ENCODE measurements at regions not wholly inside any gene's neighbourhood (a gene's known extent, or its start where the extent isn't known, plus 50 kb on each side); places are given as distances from the start of the nearest gene placed in this dataset.

DNA sequence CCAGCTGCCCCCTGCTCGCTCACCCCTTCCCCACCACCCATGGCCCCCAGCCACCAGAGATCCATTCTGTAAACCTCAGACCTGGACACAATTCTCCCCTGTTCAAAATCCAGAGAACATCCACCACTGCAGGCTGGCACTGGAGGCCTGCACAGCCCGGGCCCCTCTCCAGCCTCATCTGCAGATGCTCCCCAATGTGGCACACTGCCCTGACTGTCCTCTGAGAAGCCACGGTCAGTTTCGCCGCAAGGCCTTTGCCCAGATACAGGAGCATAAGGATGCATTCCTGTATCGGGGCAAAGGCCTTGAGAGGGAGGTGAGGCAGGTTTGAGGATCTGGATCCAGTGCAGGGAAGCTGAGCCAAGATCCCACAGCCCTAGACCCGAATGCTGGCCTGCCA lies 175.4 kb upstream of the LINGO1 start:
- Histone ChIP-seq H3K4me1 (no peaks in the 10 kb centered on the region), H3K36me3 (no peaks in the 10 kb centered on the region), H3K9me3 (no peaks in the 10 kb centered on the region), H3K27me3 (no peaks in the 10 kb centered on the region), H3K27ac (no peak overlapping the region), H3K4me3 (no peak overlapping the region)
- no peak for DNase-seq (ENCODE audit: low spot score in 2 of 2)
- intact Hi-C loops (cut with DNase I): no loop called here
- TF ChIP-seq, protein P1, sequence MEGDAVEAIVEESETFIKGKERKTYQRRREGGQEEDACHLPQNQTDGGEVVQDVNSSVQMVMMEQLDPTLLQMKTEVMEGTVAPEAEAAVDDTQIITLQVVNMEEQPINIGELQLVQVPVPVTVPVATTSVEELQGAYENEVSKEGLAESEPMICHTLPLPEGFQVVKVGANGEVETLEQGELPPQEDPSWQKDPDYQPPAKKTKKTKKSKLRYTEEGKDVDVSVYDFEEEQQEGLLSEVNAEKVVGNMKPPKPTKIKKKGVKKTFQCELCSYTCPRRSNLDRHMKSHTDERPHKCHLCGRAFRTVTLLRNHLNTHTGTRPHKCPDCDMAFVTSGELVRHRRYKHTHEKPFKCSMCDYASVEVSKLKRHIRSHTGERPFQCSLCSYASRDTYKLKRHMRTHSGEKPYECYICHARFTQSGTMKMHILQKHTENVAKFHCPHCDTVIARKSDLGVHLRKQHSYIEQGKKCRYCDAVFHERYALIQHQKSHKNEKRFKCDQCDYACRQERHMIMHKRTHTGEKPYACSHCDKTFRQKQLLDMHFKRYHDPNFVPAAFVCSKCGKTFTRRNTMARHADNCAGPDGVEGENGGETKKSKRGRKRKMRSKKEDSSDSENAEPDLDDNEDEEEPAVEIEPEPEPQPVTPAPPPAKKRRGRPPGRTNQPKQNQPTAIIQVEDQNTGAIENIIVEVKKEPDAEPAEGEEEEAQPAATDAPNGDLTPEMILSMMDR (IDR thresholded peaks at IDR 0.05): no peak

DNA sequence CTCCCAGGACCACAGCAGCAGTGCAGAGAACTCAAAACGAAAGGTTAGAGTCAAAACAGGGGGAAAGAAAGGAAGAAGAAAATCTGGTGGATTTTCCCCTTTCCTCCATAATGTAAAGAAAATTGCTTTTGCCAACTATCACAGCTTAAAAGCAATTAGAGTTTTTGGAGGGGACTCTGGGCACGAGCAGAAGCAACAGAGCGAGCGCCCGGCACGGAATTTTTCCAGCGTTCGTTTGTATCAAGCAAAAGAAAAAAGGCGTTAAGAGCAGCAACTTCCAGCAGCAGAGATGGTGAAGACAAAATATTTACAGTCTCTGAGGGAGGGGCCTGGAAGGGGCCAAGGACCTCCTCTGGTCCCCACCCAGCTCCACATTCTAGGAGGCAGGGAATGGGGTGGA lies 174.9 kb upstream of the LINGO1 start:
- no peaks in the 10 kb centered on the region for H3K9me3 ChIP-seq
- intact Hi-C loops (cut with DNase I): no loop called here
- TF ChIP-seq, protein P1 (IDR thresholded peaks at IDR 0.05): no peak
- H3K27me3 ChIP-seq: no peaks in the 10 kb centered on the region
- no peaks in the 10 kb centered on the region for H3K4me1 ChIP-seq
- H3K36me3 ChIP-seq: no peaks in the 10 kb centered on the region
- no peak overlapping the region for H3K4me3 ChIP-seq
- DNase-seq (ENCODE audit: low spot score in 2 of 2): no peak
- no peak overlapping the region for H3K27ac ChIP-seq

DNA sequence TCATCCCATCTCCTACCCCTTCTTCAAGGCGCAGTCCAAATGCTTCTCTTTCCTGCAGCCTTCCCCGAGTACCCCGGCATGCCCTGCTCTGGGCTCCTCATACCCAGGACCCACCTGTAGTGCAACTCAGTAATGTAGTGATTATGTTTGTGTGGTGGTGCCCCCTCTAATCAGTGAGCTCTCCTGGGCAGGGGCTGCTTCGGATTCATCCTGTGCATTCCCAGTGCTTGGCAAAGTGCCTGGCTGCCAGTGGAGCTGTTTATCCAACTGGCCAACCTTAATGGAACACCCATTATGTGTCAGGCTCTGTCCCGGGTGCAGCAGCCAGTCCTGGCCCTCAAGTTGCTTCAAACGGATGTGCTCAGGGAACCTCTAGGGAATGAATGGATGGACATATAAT lies 174.4 kb upstream of the LINGO1 start:
- DNase-seq (ENCODE audit: low spot score in 2 of 2): no peak
- intact Hi-C loops (cut with DNase I): no loop called here
- Histone ChIP-seq H3K9me3 (no peaks in the 10 kb centered on the region), H3K4me3 (no peak overlapping the region), H3K27me3 (no peaks in the 10 kb centered on the region), H3K27ac (no peak overlapping the region), H3K36me3 (no peaks in the 10 kb centered on the region), H3K4me1 (no peaks in the 10 kb centered on the region)
- TF ChIP-seq, protein P1 (IDR thresholded peaks at IDR 0.05): no peak

DNA sequence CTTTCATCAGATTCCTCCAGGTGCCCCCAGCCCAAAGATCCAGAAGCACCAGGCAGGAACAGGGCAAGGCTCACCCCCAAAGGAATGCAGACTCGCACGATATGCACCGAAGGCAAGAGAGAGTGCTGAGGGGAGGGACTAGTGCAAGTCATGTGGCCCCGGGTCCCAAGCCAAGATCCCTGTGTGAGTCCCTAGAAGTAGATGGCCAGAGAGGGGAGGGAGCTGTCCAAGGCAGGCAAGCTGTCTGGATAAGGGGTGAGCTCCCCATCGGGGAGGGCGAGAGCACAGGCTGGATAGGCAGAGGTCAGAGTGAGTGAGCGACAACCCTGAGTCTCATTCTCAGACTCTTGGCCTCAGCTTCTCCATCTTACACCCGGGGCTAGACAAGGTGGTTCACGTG lies 171.5 kb upstream of the LINGO1 start:
- Histone ChIP-seq H3K27ac (no peak overlapping the region), H3K4me3 (no peak overlapping the region), H3K9me3 (no peaks in the 10 kb centered on the region), H3K4me1 (no peaks in the 10 kb centered on the region), H3K27me3 (no peaks in the 10 kb centered on the region), H3K36me3 (no peaks in the 10 kb centered on the region)
- intact Hi-C loops (cut with DNase I): no loop called here
- no peak for DNase-seq (ENCODE audit: low spot score in 2 of 2)
- TF ChIP-seq, protein P1 (IDR thresholded peaks at IDR 0.05): no peak

DNA sequence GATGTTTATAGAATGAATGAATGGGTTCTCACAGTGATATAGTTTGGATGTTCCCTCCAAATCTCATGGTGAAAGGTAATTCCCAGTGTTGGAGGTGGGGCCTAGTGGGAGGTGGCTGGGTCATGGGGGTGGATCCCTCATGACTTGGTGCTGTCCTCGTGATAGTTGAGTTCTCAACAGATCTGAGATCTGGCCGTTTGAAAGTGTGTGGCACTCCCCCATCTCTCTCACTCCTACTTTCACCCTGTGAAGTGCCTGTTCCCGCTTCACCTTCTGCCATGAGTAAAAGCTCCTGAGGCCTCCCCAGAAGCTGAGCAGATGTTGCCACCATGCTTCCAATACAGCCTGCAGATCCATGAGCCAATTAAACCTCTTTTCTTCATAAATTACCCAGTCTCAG lies 170.8 kb upstream of the LINGO1 start:
- Histone ChIP-seq H3K9me3 (no peaks in the 10 kb centered on the region), H3K4me3 (no peak overlapping the region), H3K27me3 (no peaks in the 10 kb centered on the region), H3K27ac (no peak overlapping the region), H3K4me1 (no peaks in the 10 kb centered on the region), H3K36me3 (no peaks in the 10 kb centered on the region)
- intact Hi-C loops (cut with DNase I): no loop called here
- TF ChIP-seq, protein P1 (IDR thresholded peaks at IDR 0.05): no peak
- DNase-seq (ENCODE audit: low spot score in 2 of 2): no peak

DNA sequence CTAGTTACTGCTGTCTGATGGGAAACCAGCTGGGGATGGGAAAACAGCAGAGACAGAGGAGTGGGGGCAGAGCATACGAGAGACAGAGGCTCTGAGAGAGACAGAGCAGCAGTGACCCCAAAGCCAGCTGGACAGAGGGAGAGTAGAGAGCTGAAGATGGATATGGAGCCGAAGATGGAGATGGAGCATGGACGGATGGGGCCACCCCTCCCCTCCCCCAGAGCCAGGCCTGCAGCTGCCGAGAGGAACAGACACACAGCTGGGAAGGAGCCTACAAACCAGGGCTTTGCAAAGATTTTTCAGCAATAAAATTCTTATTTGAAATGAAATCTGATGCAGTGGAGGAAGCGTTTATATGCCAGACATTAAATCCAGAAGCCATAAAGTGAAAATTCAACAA lies 167.6 kb upstream of the LINGO1 start:
- intact Hi-C loops (cut with DNase I): no loop called here
- Histone ChIP-seq H3K36me3 (no peaks in the 10 kb centered on the region), H3K27me3 (no peaks in the 10 kb centered on the region), H3K27ac (no peak overlapping the region), H3K4me1 (no peaks in the 10 kb centered on the region), H3K4me3 (no peak overlapping the region), H3K9me3 (no peaks in the 10 kb centered on the region)
- TF ChIP-seq, protein P1 (IDR thresholded peaks at IDR 0.05): no peak
- DNase-seq (ENCODE audit: low spot score in 2 of 2): no peak

Measured in ascending aorta (tissue), 2 donors.